ENCODE measurements at regions not wholly inside any gene's neighbourhood (a gene's known extent, or its start where the extent isn't known, plus 50 kb on each side); places are given as distances from the start of the nearest gene placed in this dataset.

DNA sequence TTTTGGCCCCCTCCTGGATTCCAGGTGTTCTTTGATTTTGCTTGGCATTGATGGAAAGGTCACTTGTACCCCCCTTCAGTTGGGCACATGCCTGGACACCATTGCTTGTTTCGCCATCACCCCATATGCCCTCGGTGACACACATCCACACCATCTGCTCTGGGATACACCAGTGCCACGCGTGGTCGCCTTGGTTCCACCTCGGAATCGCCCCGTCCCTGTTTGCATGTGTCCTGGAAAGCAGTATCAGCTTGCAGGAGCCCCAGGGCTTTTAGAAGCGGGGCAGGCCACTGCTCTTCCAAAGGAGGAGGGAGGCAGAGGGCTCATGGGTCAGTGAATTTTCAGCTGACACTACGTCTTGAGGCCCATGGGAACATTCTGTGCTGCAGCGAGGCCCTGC lies 607.9 kb downstream of the KCNJ18 start:
- no peaks in the 10 kb centered on the region for H3F3A ChIP-seq (ENCODE audit: insufficient read depth, low read length)
- H3K36me3 ChIP-seq (replicated peaks; ENCODE audit: insufficient read depth, low read length): no peaks in the 10 kb centered on the region
- no peaks in the 10 kb centered on the region for H3K4me1 ChIP-seq (ENCODE audit: low read length)
- no peak overlapping the region for H2AFZ ChIP-seq (ENCODE audit: low read length)
- H3K9me3 ChIP-seq (replicated peaks; ENCODE audit: insufficient read depth, low read length): no peaks in the 10 kb centered on the region
- H3K9ac ChIP-seq (ENCODE audit: low read length): no peak overlapping the region
- H4K20me1 ChIP-seq (ENCODE audit: insufficient read depth, low read length): no peaks in the 10 kb centered on the region
- no peak overlapping the region for H3K27ac ChIP-seq (ENCODE audit: low read length)
- H3K79me2 ChIP-seq (ENCODE audit: low read length): no peaks in the 10 kb centered on the region
- H3K4me2 ChIP-seq (ENCODE audit: low read depth, low read length): no peak overlapping the region
- DNase-seq: no peak
- no peak overlapping the region for H3K4me3 ChIP-seq (ENCODE audit: low read length)
- H3K9me2 ChIP-seq (replicated peaks; ENCODE audit: insufficient read depth, low read length): no peaks in the 10 kb centered on the region
- no peak for TF ChIP-seq EZH2 (optimal IDR thresholded peaks at IDR 0.05; ENCODE audit: low read depth, low read length)
- TF ChIP-seq EZH2phosphoT487 (IDR thresholded peaks at IDR 0.05; ENCODE audit: low read length): no peak
- TF ChIP-seq, protein P1, sequence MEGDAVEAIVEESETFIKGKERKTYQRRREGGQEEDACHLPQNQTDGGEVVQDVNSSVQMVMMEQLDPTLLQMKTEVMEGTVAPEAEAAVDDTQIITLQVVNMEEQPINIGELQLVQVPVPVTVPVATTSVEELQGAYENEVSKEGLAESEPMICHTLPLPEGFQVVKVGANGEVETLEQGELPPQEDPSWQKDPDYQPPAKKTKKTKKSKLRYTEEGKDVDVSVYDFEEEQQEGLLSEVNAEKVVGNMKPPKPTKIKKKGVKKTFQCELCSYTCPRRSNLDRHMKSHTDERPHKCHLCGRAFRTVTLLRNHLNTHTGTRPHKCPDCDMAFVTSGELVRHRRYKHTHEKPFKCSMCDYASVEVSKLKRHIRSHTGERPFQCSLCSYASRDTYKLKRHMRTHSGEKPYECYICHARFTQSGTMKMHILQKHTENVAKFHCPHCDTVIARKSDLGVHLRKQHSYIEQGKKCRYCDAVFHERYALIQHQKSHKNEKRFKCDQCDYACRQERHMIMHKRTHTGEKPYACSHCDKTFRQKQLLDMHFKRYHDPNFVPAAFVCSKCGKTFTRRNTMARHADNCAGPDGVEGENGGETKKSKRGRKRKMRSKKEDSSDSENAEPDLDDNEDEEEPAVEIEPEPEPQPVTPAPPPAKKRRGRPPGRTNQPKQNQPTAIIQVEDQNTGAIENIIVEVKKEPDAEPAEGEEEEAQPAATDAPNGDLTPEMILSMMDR (IDR thresholded peaks at IDR 0.05; ENCODE audit: low read length): no peak
- H3K27me3 ChIP-seq (replicated peaks; ENCODE audit: insufficient read depth, low read length): no peaks in the 10 kb centered on the region

DNA sequence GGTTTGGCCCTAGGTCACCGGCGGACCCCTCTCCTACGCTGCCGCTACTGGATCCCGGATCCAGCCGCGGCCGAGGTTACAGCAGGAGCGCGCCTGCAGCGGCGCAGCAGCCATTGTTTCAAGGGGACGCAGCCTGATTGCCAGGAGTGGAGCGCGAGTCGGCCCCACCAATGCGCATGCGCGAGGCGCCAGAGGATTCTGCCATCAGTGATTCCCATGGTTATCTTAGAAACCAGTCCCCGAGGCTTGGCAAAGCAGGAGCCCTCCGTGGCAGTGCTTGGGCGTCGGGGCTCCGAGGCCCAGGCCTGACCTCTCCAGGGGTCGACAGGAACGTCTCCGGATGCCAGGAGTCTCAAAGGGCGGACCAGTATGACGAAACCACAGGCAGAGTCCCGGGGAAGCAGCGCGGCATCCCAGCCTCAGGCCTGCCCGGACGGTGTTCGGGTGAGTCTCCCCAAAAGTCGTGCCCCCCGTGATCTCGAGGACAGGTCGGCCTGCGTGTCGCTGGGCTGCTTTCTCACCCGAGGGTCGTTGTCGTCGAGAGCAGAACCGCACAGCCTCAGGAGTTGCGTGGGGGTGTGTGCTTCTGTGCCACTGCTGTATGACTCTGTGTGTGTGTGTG lies 608.5 kb downstream of the KCNJ18 start:
- no peaks in the 10 kb centered on the region for H3K4me1 ChIP-seq (ENCODE audit: low read length)

DNA sequence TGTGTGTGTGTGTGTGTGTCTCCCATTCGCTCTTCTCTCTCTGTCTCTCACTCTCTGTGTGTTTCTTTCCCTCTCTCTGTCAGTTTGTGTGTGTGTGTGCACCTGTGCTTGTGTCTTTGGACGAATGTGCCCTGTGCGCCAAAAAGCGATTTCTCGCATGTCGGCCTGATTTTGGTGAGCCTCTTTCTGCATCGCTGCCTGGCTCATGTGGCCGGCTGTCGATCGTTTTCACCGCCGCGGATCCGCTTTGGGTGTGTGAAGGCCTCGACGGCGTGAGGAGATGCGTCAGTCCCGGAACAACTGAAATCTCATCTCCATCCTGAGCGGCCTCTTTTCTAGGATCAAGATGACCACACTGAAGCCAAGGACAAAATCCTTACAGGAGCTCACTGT lies 609.0 kb downstream of the KCNJ18 start:
- no peaks in the 10 kb centered on the region for H3K27me3 ChIP-seq (replicated peaks; ENCODE audit: insufficient read depth, low read length)
- no peaks in the 10 kb centered on the region for H3K9me2 ChIP-seq (replicated peaks; ENCODE audit: insufficient read depth, low read length)
- no peak overlapping the region for H3K27ac ChIP-seq (ENCODE audit: low read length)
- H3K4me1 ChIP-seq (ENCODE audit: low read length): no peaks in the 10 kb centered on the region
- H3K4me3 ChIP-seq (ENCODE audit: low read length): no peak overlapping the region
- H3F3A ChIP-seq (ENCODE audit: insufficient read depth, low read length): no peaks in the 10 kb centered on the region
- H3K79me2 ChIP-seq (ENCODE audit: low read length): no peaks in the 10 kb centered on the region
- TF ChIP-seq EZH2phosphoT487 (IDR thresholded peaks at IDR 0.05; ENCODE audit: low read length) (no peak), EZH2 (optimal IDR thresholded peaks at IDR 0.05; ENCODE audit: low read depth, low read length) (no peak)
- TF ChIP-seq, protein P1 (IDR thresholded peaks at IDR 0.05; ENCODE audit: low read length): no peak
- H3K9ac ChIP-seq (ENCODE audit: low read length): no peak overlapping the region
- DNase-seq: no peak
- no peaks in the 10 kb centered on the region for H4K20me1 ChIP-seq (ENCODE audit: insufficient read depth, low read length)
- no peak overlapping the region for H2AFZ ChIP-seq (ENCODE audit: low read length)
- no peak overlapping the region for H3K4me2 ChIP-seq (ENCODE audit: low read depth, low read length)
- no peaks in the 10 kb centered on the region for H3K9me3 ChIP-seq (replicated peaks; ENCODE audit: insufficient read depth, low read length)
- no peaks in the 10 kb centered on the region for H3K36me3 ChIP-seq (replicated peaks; ENCODE audit: insufficient read depth, low read length)

More for the DNA sequence above, 608.5 kb downstream of the KCNJ18 start:
- H3K4me2 ChIP-seq (ENCODE audit: low read depth, low read length): no peak overlapping the region
- TF ChIP-seq, protein P1 (IDR thresholded peaks at IDR 0.05; ENCODE audit: low read length): no peak
- TF ChIP-seq EZH2 (optimal IDR thresholded peaks at IDR 0.05; ENCODE audit: low read depth, low read length) (no peak), EZH2phosphoT487 (IDR thresholded peaks at IDR 0.05; ENCODE audit: low read length) (no peak)
- no peak overlapping the region for H3K4me3 ChIP-seq (ENCODE audit: low read length)
- H3K9me2 ChIP-seq (replicated peaks; ENCODE audit: insufficient read depth, low read length): no peaks in the 10 kb centered on the region
- no peaks in the 10 kb centered on the region for H3K9me3 ChIP-seq (replicated peaks; ENCODE audit: insufficient read depth, low read length)
- H3K27me3 ChIP-seq (replicated peaks; ENCODE audit: insufficient read depth, low read length): no peaks in the 10 kb centered on the region
- no peaks in the 10 kb centered on the region for H3K79me2 ChIP-seq (ENCODE audit: low read length)
- H3K36me3 ChIP-seq (replicated peaks; ENCODE audit: insufficient read depth, low read length): no peaks in the 10 kb centered on the region
- H3K27ac ChIP-seq (ENCODE audit: low read length): no peak overlapping the region
- no peak overlapping the region for H2AFZ ChIP-seq (ENCODE audit: low read length)
- H3F3A ChIP-seq (ENCODE audit: insufficient read depth, low read length): no peaks in the 10 kb centered on the region
- H4K20me1 ChIP-seq (ENCODE audit: insufficient read depth, low read length): no peaks in the 10 kb centered on the region
- no peak overlapping the region for H3K9ac ChIP-seq (ENCODE audit: low read length)
- no peak for DNase-seq
